Peyer's patch (tissue), 4 donors: ENCODE measurements at regions not wholly inside any gene's neighbourhood (a gene's known extent, or its start where the extent isn't known, plus 50 kb on each side); places are given as distances from the start of the nearest gene placed in this dataset.

Experiments used
- CTCF ChIP-seq, 6 experiments: fragments of 450-650 bp in 4 of 6; fragments of 200-600 bp in 2 of 6; sonication (generic) in 1 of 6; IDR thresholded peaks; one replicate each; pipeline ENCODE4 v1.5.1; 2017 to 2019; ENCODE audit warnings: antibody characterized with exemption in 6 of 6, mild to moderate bottlenecking in 3 of 6, moderate library complexity in 1 of 6
- POLR2A ChIP-seq, 2 donors: fragments of 450-650 bp; IDR thresholded peaks; one replicate each; pipeline ENCODE4 v1.5.1; 2017; ENCODE audit warnings: antibody characterized with exemption in 2 of 2, mild to moderate bottlenecking in 2 of 2, moderate library complexity in 2 of 2

GRCh38 chr15:69824075-69824876, 273.4 kb downstream of the TLE3 start:
- TF ChIP-seq POLR2A (IDR thresholded peaks at IDR 0.05), result no peak
- TF ChIP-seq CTCF (IDR thresholded peaks at IDR 0.05), result no peak
